HEK293 (cell line): ENCODE measurements at regions not wholly inside any gene's neighbourhood (a gene's known extent, or its start where the extent isn't known, plus 50 kb on each side); places are given as distances from the start of the nearest gene placed in this dataset.

Source experiments
- CTCF ChIA-PET: fragments of 350-600 bp; formaldehyde crosslinking; extraction: SDS; loops from one replicate; lab custom pipeline; 2021; ENCODE audit warnings: antibody characterized with exemption; lab: Yijun Ruan, JAX
- POLR2A ChIA-PET: fragments of 300-600 bp; formaldehyde crosslinking; extraction: SDS; loops from one replicate; lab custom pipeline; 2020; ENCODE audit warnings: antibody characterized with exemption, inconsistent platforms; lab: Yijun Ruan, JAX
- H3K27ac ChIP-seq: fragments of 200-500 bp; sonication (Bioruptor generic); 2 replicates; pipeline ENCODE4 v1.5.1; 2014; ENCODE audit warnings: low read depth, low read length, control low read depth, inconsistent platforms; ENCODE audit errors: extremely low read depth
- H3K36me3 ChIP-seq, 2 experiments: fragments of 200-500 bp in 1 of 2; sonication (Bioruptor generic) in 1 of 2; 1 replicate in 1 of 2; 2 replicates in 1 of 2; pipeline ENCODE4 v1.5.1; 2014 to 2017; ENCODE audit warnings: inconsistent platforms in 2 of 2, low read length in 2 of 2; ENCODE audit not compliant: control insufficient read depth in 2 of 2, insufficient read depth in 1 of 2
- H3K4me1 ChIP-seq: fragments of 200-500 bp; sonication (Bioruptor generic); 2 replicates; pipeline ENCODE4 v1.5.1; 2014; ENCODE audit warnings: mild to moderate bottlenecking, low read length, inconsistent platforms; ENCODE audit not compliant: control insufficient read depth, insufficient read depth
- H3K4me3 ChIP-seq: 2 replicates; pipeline ENCODE4 v1.5.1; 2011; ENCODE audit warnings: low read depth, mild to moderate bottlenecking, control low read depth, low read length, moderate library complexity
- H3K9me3 ChIP-seq: fragments of 200-500 bp; sonication (Bioruptor generic); 2 replicates; pipeline ENCODE4 v1.5.1; 2014; ENCODE audit warnings: low read depth, low read length, inconsistent platforms; ENCODE audit not compliant: control insufficient read depth, insufficient read depth
- ELK4 ChIP-seq: IDR thresholded peaks from 2 replicates; pipeline ENCODE4 v1.6.1; 2011; ENCODE audit warnings: mild to moderate bottlenecking, low read depth, low read length, borderline replicate concordance
- HOXC10 ChIP-seq: sonication (generic); formaldehyde crosslinking; IDR thresholded peaks from 2 replicates; pipeline ENCODE4 v1.8.1; 2023; ENCODE audit warnings: mild to moderate bottlenecking, missing genetic modification reagents
- KLF10 ChIP-seq: fragments of 450-650 bp; IDR thresholded peaks from 2 replicates; pipeline ENCODE4 v1.5.1; 2018; ENCODE audit warnings: missing biosample characterization, mild to moderate bottlenecking, missing genetic modification characterization
- KLF16 ChIP-seq: fragments of 450-650 bp; formaldehyde crosslinking; IDR thresholded peaks from 2 replicates; pipeline ENCODE4 v1.5.1; 2017; ENCODE audit warnings: missing biosample characterization, missing genetic modification characterization
- OVOL3 ChIP-seq: fragments of 450-650 bp; formaldehyde crosslinking; IDR thresholded peaks from 2 replicates; pipeline ENCODE4 v1.5.1; 2016; ENCODE audit warnings: missing biosample characterization, missing genetic modification characterization
- PRDM10 ChIP-seq: fragments of 450-650 bp; formaldehyde crosslinking; IDR thresholded peaks from 2 replicates; pipeline ENCODE4 v1.5.1; 2016; ENCODE audit warnings: missing biosample characterization, missing genetic modification characterization
- SP7 ChIP-seq: fragments of 450-650 bp; formaldehyde crosslinking; IDR thresholded peaks from 2 replicates; pipeline ENCODE4 v1.5.1; 2016; ENCODE audit warnings: missing biosample characterization, missing genetic modification characterization
- ZBTB7A ChIP-seq: fragments of 450-650 bp; formaldehyde crosslinking; IDR thresholded peaks from 2 replicates; pipeline ENCODE4 v1.5.1; 2016; ENCODE audit warnings: low read depth, missing biosample characterization, missing genetic modification characterization
- ZFHX2 ChIP-seq: fragments of 450-650 bp; formaldehyde crosslinking; conservative IDR thresholded peaks from 2 replicates; pipeline ENCODE4 v1.5.1; 2016; ENCODE audit warnings: missing biosample characterization, missing genetic modification characterization
- ZNF112 ChIP-seq: fragments of 450-650 bp; formaldehyde crosslinking; IDR thresholded peaks from 2 replicates; pipeline ENCODE4 v1.5.0; 2017; ENCODE audit warnings: missing biosample characterization, missing genetic modification characterization
- ZNF133 ChIP-seq: fragments of 450-650 bp; formaldehyde crosslinking; IDR thresholded peaks from 2 replicates; pipeline ENCODE4 v1.5.1; 2016; ENCODE audit warnings: missing biosample characterization, missing genetic modification characterization
- ZNF169 ChIP-seq: fragments of 450-650 bp; formaldehyde crosslinking; IDR thresholded peaks from 2 replicates; pipeline ENCODE4 v1.5.1; 2016; ENCODE audit warnings: missing biosample characterization, missing genetic modification characterization
- ZNF18 ChIP-seq: fragments of 450-650 bp; formaldehyde crosslinking; IDR thresholded peaks from 2 replicates; pipeline ENCODE4 v1.5.1; 2016; ENCODE audit warnings: missing biosample characterization, missing genetic modification characterization
- ZNF19 ChIP-seq: fragments of 450-650 bp; formaldehyde crosslinking; IDR thresholded peaks from 2 replicates; pipeline ENCODE4; 2016; ENCODE audit warnings: missing biosample characterization, missing genetic modification characterization, low read depth
- ZNF202 ChIP-seq: fragments of 450-650 bp; formaldehyde crosslinking; IDR thresholded peaks from 2 replicates; pipeline ENCODE4 v1.5.1; 2016; ENCODE audit warnings: missing biosample characterization, missing genetic modification characterization, borderline replicate concordance
- ZNF302 ChIP-seq: fragments of 450-650 bp; formaldehyde crosslinking; IDR thresholded peaks from 2 replicates; pipeline ENCODE4 v1.5.1; 2016; ENCODE audit warnings: missing biosample characterization, missing genetic modification characterization, low read depth
- ZNF335 ChIP-seq: fragments of 450-650 bp; formaldehyde crosslinking; conservative IDR thresholded peaks from 2 replicates; pipeline ENCODE4 v1.5.1; 2016; ENCODE audit warnings: missing biosample characterization, missing genetic modification characterization
- ZNF366 ChIP-seq: fragments of 450-650 bp; formaldehyde crosslinking; conservative IDR thresholded peaks from 2 replicates; pipeline ENCODE4 v1.5.1; 2016; ENCODE audit warnings: missing biosample characterization, missing genetic modification characterization
- ZNF37A ChIP-seq: fragments of 450-650 bp; IDR thresholded peaks from 2 replicates; pipeline ENCODE4 v1.5.1; 2018; ENCODE audit warnings: missing biosample characterization, missing genetic modification characterization
- ZNF391 ChIP-seq: fragments of 450-650 bp; formaldehyde crosslinking; IDR thresholded peaks from 2 replicates; pipeline ENCODE4 v1.5.1; 2016; ENCODE audit warnings: low read depth, missing biosample characterization, missing genetic modification characterization, borderline replicate concordance
- ZNF423 ChIP-seq: fragments of 450-650 bp; formaldehyde crosslinking; IDR thresholded peaks from 2 replicates; pipeline ENCODE4 v1.5.1; 2016; ENCODE audit warnings: missing biosample characterization, missing genetic modification characterization
- ZNF510 ChIP-seq: fragments of 450-650 bp; formaldehyde crosslinking; IDR thresholded peaks from 2 replicates; pipeline ENCODE4 v1.5.1; 2018; ENCODE audit warnings: mild to moderate bottlenecking, missing genetic modification characterization, missing biosample characterization; ENCODE audit not compliant: insufficient replicate concordance
- ZNF513 ChIP-seq: fragments of 450-650 bp; IDR thresholded peaks from 2 replicates; pipeline ENCODE4 v1.5.1; 2018; ENCODE audit warnings: missing biosample characterization, missing genetic modification characterization
- ZNF560 ChIP-seq: fragments of 450-650 bp; formaldehyde crosslinking; IDR thresholded peaks from 2 replicates; pipeline ENCODE4 v1.5.1; 2017; ENCODE audit warnings: missing biosample characterization, missing genetic modification characterization, borderline replicate concordance
- ZNF626 ChIP-seq: fragments of 450-650 bp; sonication (Bioruptor Pico); formaldehyde crosslinking; IDR thresholded peaks from 2 replicates; pipeline ENCODE4 v1.5.1; 2018; ENCODE audit warnings: missing biosample characterization, missing genetic modification characterization, inconsistent platforms
- ZNF664 ChIP-seq: fragments of 450-650 bp; formaldehyde crosslinking; IDR thresholded peaks from 2 replicates; pipeline ENCODE4 v1.5.1; 2016; ENCODE audit warnings: missing biosample characterization, missing genetic modification characterization
- ZNF701 ChIP-seq: fragments of 450-650 bp; formaldehyde crosslinking; IDR thresholded peaks from 2 replicates; pipeline ENCODE4 v1.5.1; 2016; ENCODE audit warnings: missing biosample characterization, missing genetic modification characterization
- ZNF707 ChIP-seq: fragments of 450-650 bp; formaldehyde crosslinking; IDR thresholded peaks from 2 replicates; pipeline ENCODE4 v1.5.1; 2016; ENCODE audit warnings: missing biosample characterization, missing genetic modification characterization
- ZNF776 ChIP-seq: fragments of 450-650 bp; formaldehyde crosslinking; IDR thresholded peaks from 2 replicates; pipeline ENCODE4 v1.5.0; 2017; ENCODE audit warnings: missing biosample characterization, missing genetic modification characterization, borderline replicate concordance
- ZSCAN18 ChIP-seq: fragments of 450-650 bp; formaldehyde crosslinking; IDR thresholded peaks from 2 replicates; pipeline ENCODE4 v1.5.1; 2016; ENCODE audit warnings: missing biosample characterization, missing genetic modification characterization

GRCh38 chr16:49084628-49085390 lies 196.8 kb downstream of the CBLN1 start (continued):
- TF ChIP-seq ZNF366 (tag by site-specific recombination) (0 out of 2 replicates have a peak, but pooled peaks have one; percentile 19), OVOL3 (no peak), ZNF133 (no peak), SP7 (no peak; the same call in 1 of the 2 replicates), ZNF707 (tag by site-specific recombination) (peak; percentile 67), PRDM10 (tag by site-specific recombination) (no peak), ZNF776 (tag by site-specific recombination) (no peak), ZNF302 (tag by site-specific recombination) (no peak), ZNF112 (no peak), ZNF701 (tag by site-specific recombination) (no peak)

- POLR2A ChIA-PET = no interaction called here
- H3K36me3 ChIP-seq = no peaks in the 10 kb centered on the region
- CTCF ChIA-PET = no interaction called here
These were observed 200.1 kb downstream of the CBLN1 start for GRCh38 chr16:49081554-49081953.

GRCh38 chr16:49081086-49081485 lies 200.6 kb downstream of the CBLN1 start:
- Histone ChIP-seq H3K4me1 (no peaks in the 10 kb centered on the region), H3K4me3 (no peak overlapping the region), H3K9me3 (no peaks in the 10 kb centered on the region; the same call in 1 of the 2 replicates), H3K36me3 (no peaks in the 10 kb centered on the region), H3K27ac (no peak overlapping the region)
- ChIA-PET POLR2A (no interaction called here), CTCF (no interaction called here)
- TF ChIP-seq ZNF391 = no peak
- no peak for TF ChIP-seq ELK4
- TF ChIP-seq ZNF513 (tag by site-specific recombination) = no peak
- TF ChIP-seq ZNF664 (tag by site-specific recombination) = no peak
- no peak for TF ChIP-seq HOXC10
- no peak for TF ChIP-seq ZFHX2 (tag by site-specific recombination)
- no peak for TF ChIP-seq ZNF335 (tag by site-specific recombination)
- TF ChIP-seq ZNF18 (tag by site-specific recombination) = no peak
- no peak for TF ChIP-seq ZNF626 (tag by site-specific recombination)
- TF ChIP-seq ZNF169 = no peak
- TF ChIP-seq KLF16 = no peak
- TF ChIP-seq ZNF701 (tag by site-specific recombination) = no peak
- TF ChIP-seq ZSCAN18 (tag by site-specific recombination) = no peak
- TF ChIP-seq ZNF423 (tag by site-specific recombination) = no peak

More at GRCh38 chr16:49081554-49081953, 200.1 kb downstream of the CBLN1 start:
- Histone ChIP-seq H3K9me3 (no peaks in the 10 kb centered on the region; the same call in 1 of the 2 replicates), H3K4me1 (no peaks in the 10 kb centered on the region), H3K27ac (no peak overlapping the region)
- TF ChIP-seq ZBTB7A (tag by site-specific recombination) = no peak
- TF ChIP-seq ZNF19 (tag by site-specific recombination) = no peak
- TF ChIP-seq ZNF37A (tag by site-specific recombination) = no peak
- no peak for TF ChIP-seq ZNF510 (tag by site-specific recombination)
- TF ChIP-seq KLF10 = no peak
- TF ChIP-seq ZNF202 = no peak
- no peak for TF ChIP-seq ZNF560 (tag by site-specific recombination)
- TF ChIP-seq, all 188 proteins: peak for 0
- no peak overlapping the region for H3K4me3 ChIP-seq
